GM12873 (cell line): ENCODE measurements at regions not wholly inside any gene's neighbourhood (a gene's known extent, or its start where the extent isn't known, plus 50 kb on each side); places are given as distances from the start of the nearest gene placed in this dataset.

ENCODE experiments used
- TF ChIP-seq, protein P1 (sequence below): IDR thresholded peaks from 2 replicates; pipeline ENCODE4 v1.5.1; 2012; ENCODE audit warnings: low read depth, mild to moderate bottlenecking, moderate library complexity, low read length, control low read depth; ENCODE audit not compliant: insufficient read depth; ENCODE audit errors: missing control alignments

- TF ChIP-seq, protein P1, sequence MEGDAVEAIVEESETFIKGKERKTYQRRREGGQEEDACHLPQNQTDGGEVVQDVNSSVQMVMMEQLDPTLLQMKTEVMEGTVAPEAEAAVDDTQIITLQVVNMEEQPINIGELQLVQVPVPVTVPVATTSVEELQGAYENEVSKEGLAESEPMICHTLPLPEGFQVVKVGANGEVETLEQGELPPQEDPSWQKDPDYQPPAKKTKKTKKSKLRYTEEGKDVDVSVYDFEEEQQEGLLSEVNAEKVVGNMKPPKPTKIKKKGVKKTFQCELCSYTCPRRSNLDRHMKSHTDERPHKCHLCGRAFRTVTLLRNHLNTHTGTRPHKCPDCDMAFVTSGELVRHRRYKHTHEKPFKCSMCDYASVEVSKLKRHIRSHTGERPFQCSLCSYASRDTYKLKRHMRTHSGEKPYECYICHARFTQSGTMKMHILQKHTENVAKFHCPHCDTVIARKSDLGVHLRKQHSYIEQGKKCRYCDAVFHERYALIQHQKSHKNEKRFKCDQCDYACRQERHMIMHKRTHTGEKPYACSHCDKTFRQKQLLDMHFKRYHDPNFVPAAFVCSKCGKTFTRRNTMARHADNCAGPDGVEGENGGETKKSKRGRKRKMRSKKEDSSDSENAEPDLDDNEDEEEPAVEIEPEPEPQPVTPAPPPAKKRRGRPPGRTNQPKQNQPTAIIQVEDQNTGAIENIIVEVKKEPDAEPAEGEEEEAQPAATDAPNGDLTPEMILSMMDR, result no peak
These were observed 105.6 kb upstream of the TRABD2B start for GRCh38 chr1:48102766-48103165.

- TF ChIP-seq, protein P1, result no peak
These were observed 102.0 kb upstream of the TRABD2B start for GRCh38 chr1:48099072-48099773.

GRCh38 chr1:48093696-48094528 is 96.7 kb upstream of the TRABD2B start:
- TF ChIP-seq, protein P1, result peak; percentile 95

- TF ChIP-seq, protein P1, result no peak
These were observed 96.0 kb upstream of the TRABD2B start for GRCh38 chr1:48093147-48093546.

GRCh38 chr1:48092401-48092800 is 95.2 kb upstream of the TRABD2B start:
- TF ChIP-seq, protein P1, result no peak

DNA sequence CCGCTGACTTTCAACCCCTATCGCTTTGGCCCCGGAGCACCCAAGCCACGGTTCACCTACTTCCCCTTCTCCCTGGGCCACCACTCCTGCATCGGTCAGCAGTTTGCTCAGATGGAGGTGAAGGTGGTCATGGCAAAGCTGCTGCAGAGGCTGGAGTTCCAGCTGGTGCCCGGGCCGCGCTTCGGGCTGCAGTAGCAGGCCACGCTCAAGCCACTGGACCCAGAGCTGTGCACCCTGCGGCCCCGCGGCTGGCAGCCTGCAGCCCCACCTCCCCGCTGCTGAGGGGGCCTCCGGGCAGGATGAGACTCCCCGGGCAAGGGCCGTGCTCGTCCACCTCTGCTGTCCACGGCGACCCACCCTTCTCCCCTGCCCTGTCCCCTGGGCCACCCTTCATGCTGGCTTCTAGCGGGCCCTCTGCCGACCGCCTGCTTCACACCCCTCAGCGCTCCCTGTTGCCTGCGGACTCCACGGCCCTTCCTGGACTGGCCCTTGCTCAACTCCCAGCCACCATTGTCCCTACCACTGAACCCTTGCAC is 92.2 kb upstream of the TRABD2B start:
- TF ChIP-seq, protein P1, result no peak

GRCh38 chr1:48084826-48085225 is 87.6 kb upstream of the TRABD2B start:
- TF ChIP-seq, protein P1, result no peak
